LNCAP (cell line): ENCODE measurements at regions not wholly inside any gene's neighbourhood (a gene's known extent, or its start where the extent isn't known, plus 50 kb on each side); places are given as distances from the start of the nearest gene placed in this dataset.

Experiments used
- CTCF ChIP-seq: fragments of 450-650 bp; IDR thresholded peaks from 2 replicates; pipeline ENCODE4 v1.5.1; 2017; ENCODE audit warnings: mild to moderate bottlenecking

- no peak for TF ChIP-seq CTCF
Observed at GRCh38 chr17:77497578-77497934, 356.8 kb downstream of the SEC14L1 start.

GRCh38 chr17:77498091-77498741 lies 357.4 kb downstream of the SEC14L1 start:
- no peak for TF ChIP-seq CTCF

GRCh38 chr17:77498791-77499698 lies 358.3 kb downstream of the SEC14L1 start:
- TF ChIP-seq CTCF, result no peak

- no peak for TF ChIP-seq CTCF
Observed at GRCh38 chr17:77499699-77500435, 359.1 kb downstream of the SEC14L1 start.

GRCh38 chr17:77501101-77501566 lies 360.4 kb downstream of the SEC14L1 start:
- TF ChIP-seq CTCF, result peak; percentile 42

- TF ChIP-seq CTCF, result no peak
Observed at GRCh38 chr17:77501751-77502625, 361.2 kb downstream of the SEC14L1 start.
